Kidney glomerular epithelial cell (primary cell): ENCODE measurements at regions not wholly inside any gene's neighbourhood (a gene's known extent, or its start where the extent isn't known, plus 50 kb on each side); places are given as distances from the start of the nearest gene placed in this dataset.

Experiments used
- DNase-seq: peaks from one replicate; lab custom pipeline; 2025; lab: John Stamatoyannopoulos, UW

GRCh38 chr1:112040891-112041740 is 51.6 kb upstream of the KCND3 start:
- no peak for DNase-seq

DNA sequence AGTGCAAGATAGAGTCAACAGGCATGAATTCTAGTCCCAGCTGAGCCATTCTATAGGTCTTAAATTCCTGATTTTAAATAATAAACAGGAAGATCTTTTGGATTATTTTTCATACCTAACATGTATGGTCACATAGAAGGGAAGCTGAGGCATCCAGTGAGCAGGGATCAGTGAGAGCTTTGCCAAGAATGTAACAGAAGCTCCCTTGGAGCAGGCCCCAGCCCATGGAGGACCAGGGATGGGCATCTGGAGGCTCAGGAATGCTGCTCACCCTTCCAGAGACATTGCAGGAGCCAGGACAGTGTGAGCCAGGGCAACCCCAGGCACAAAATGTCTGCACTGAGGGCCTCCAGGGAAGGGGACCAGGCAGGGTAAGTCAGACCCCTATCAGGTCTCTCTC is 54.4 kb upstream of the KCND3 start:
- no peak for DNase-seq

DNA sequence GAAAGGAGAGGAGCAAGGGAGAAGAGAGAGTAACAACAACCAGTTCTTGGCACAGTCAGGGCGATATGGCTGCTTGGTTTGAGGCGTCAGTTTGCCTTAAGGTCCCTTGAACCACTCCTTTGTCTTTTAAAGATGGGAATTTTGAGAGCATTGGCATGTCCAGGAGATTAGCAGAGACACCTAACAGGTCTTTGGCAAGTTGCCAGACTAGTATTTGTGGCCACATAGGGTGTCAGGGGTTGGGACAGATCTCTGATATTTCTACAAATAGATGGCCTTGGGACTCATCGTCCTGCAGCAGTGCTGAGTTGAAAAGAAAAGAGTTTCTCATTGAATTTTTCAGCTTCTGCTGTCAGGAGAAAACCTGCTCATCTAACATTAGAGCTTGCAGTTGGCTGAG is 55.3 kb upstream of the KCND3 start:
- DNase-seq: no peak

DNA sequence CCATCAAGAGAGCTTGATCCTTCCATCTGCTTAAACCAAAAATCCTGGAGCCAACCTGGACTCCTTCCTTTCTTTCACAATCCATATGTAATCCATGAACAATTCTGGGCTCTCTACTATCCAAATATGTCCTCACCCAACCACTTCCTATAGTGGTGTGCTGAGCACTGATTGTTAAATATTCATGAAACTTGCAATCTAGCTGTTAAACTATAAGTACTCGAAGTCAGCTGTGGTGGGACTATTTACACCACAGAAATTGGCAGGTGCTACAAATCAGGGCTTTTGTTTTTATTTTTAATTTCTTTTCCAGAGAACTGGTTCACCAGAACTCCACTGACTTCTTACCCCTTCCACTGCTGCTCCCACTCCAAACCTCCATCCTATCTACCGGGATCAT is 57.2 kb upstream of the KCND3 start:
- no peak for DNase-seq

- no peak for DNase-seq
These were observed 59.0 kb upstream of the KCND3 start for GRCh38 chr1:112048421-112048820.

GRCh38 chr1:112054510-112054909 is 65.0 kb upstream of the KCND3 start:
- DNase-seq: no peak

- DNase-seq: no peak
These were observed 66.9 kb upstream of the KCND3 start for GRCh38 chr1:112056354-112056753.

DNA sequence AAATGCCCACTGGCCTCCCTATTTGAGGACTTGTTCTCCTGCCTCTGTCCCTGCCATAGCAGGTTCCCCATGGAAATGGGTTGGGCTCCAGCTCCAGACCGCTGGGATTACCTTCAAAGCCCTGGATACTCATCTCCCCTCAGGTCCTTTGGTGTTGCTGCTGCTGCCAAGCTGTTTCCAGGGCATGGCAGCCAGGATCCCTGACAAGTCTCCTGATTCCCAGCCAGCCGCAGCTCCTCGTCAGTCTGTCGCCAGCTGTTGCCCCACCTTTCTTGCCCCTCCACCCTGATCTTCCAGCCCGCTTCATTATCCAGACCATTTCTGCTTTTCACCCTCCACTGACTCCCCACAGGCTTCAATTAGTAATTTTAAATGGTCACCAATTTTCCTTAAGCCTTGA is 68.3 kb upstream of the KCND3 start:
- DNase-seq: no peak

DNA sequence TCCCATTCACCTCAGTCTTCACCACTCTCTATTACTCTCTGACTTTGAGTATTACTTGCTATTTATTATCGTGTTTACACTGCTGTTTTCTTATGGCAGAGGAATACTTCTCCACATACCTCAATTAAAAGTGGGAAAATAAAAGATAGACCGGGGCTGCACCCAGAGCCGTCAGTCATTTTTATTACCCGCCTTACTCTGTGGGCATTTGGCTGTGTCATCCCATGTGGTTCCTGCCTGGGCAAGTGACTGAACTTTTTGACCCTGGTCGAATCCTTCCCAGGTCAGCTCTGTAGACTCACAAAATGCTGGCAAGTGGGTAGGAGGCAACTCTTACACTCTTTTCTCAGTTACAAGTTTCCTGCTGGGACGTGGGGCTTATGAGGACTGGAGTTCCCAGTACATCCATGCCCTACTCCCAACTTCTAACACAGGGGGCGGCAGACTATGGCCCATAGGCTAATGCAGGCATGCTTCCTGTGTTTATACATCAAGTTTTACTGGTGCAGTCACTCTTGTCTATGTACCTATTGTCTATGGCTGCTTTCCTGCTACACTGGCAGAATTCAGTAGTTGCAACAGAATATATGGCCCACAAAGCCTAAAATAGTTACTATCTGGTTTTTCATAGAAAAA is 69.5 kb upstream of the KCND3 start:
- no peak for DNase-seq

- DNase-seq: no peak
These were observed 70.2 kb upstream of the KCND3 start for GRCh38 chr1:112059679-112060078.

DNA sequence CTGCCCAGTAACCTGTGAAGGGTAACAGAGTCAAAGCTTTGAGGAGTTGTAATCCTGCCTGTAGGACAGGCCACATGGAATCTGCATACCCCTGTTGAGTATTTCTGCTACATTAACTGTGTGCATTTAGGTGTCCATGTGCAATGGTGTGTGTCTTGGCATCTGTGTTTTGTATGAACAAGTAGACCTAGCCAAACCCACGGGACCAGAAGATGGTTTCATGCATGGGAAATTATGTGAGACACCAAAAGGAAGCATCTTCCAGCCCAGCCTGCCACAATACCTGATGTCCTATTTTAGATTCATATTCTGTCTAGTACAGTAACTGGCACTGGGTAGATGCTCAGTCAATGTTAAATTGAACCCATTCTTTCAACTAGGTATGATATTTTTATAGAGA is 70.8 kb upstream of the KCND3 start:
- no peak for DNase-seq

DNA sequence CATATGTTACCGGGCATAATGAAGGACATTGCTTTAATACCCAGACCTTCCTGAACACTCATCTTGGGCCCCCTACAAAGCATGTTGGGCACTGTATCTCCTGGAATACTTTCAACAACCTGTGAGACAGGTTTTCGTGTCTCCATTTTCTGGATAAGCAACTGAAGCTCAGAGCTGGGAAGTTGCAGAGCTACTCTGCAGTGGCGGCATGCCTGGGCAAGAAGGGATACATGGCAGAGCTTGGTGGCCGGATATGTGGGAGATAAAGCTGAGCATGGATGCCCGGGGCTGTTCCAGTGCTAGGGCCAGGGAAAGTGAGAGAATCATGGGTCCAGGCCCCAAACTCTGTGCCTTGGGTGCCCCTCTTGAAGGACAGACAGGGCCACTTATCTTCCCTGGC is 71.6 kb upstream of the KCND3 start:
- DNase-seq: no peak

- DNase-seq: no peak
These were observed 72.4 kb upstream of the KCND3 start for GRCh38 chr1:112061901-112062320.

DNA sequence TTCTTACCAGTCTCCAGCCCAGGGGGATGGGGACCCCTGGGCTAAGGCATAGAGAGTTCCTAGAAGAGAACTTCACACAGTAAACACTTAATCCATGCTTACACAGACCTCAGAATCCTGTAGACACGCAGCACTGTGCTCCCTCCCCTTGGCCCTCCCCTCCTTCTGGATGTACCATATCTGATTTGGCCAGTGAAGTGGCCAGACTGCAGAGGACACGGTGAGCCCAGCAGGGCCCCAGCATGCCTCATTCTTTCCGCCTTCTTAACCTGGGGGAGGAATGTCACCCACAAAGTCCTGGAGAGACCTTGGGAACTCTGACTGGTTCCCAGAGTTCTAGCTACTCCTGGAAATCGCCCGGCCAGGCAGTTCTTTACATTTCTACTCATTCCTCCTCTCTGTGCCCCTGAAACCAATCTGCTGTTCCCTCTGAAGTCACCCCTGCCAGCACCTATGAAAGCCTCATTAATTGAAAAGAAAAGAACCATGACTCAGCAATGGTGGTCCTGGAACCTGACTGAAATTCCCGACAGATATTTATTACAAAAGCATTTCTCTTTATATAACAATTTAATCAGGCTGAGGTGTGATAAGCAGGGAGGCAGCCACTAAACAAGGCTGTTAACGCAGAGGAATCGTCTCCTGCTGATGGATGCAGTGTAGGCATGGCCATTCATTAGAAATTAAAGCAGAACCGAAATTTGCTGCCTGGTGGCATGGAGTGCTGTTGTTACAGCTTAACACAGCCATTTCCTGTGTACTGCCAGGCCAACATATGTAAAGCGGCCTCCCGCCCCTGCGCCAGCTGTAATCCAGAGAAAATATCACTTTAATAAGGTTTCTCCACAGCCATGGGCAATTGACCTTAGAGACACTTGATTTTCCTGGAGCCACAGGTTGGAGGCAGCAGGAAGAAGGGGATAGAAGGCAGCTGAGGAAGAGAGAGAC is 74.6 kb upstream of the KCND3 start:
- DNase-seq: no peak

GRCh38 chr1:112067989-112068388 is 78.5 kb upstream of the KCND3 start:
- DNase-seq: no peak

GRCh38 chr1:112070677-112071076 is 81.2 kb upstream of the KCND3 start:
- no peak for DNase-seq

DNA sequence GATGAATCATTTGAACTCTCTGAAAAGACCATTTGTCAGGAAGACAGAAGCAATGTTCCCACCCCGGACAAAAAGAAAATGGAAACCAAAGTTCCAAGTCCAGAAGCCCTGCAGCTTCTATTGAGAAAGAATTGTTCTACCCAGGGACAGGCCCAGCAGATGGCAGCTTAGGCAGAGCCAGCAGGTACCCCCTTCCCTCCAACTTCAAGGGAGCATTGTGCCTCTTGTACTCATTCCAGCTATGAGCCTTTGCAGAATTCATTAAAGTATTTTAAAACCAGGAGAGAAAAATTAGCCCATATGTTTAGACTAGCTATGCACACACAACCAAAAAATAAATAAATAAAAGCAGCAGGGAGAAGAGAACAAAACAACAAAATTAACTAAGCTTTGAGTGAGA is 85.2 kb upstream of the KCND3 start:
- no peak for DNase-seq

GRCh38 chr1:112075566-112075965 is 86.1 kb upstream of the KCND3 start:
- no peak for DNase-seq

DNA sequence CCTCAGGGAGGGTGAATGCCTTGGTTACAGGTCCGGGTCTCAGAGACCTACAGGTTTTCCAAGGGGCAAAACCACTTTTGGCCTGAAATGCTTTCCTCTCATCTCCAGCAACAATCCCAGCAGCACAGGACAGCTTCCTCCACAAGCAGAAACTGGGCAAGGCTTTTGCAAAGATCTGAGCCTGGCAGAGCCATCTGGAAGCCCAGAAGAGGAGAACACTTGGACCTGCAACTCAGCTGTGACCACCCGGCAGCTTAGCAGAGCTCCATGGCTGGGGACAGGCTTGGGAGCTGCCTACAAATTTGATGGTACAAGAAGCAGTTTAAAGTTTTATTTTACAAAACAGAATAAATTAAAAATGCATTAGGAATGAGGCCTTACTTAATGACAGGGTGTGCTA is 90.0 kb upstream of the KCND3 start:
- no peak for DNase-seq

DNA sequence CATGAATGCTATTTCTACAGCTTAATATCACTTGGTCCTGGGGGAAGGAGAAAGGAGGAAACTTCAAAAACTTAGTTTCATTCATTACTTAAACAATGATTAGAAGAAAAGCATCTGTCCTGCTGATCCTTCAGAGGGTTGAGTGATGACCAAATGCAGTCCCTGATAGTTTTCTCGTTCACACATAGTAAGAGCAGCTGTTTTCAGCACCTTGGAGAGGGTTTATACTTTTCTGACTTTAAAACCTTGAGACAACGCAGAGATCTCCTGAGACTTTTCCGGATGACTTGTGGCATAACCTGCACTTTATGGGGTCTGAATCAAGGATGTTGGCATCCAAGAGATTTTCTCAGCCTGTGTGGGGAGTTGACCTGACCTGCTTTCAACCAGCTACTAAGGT is 94.0 kb upstream of the KCND3 start:
- DNase-seq: no peak

DNA sequence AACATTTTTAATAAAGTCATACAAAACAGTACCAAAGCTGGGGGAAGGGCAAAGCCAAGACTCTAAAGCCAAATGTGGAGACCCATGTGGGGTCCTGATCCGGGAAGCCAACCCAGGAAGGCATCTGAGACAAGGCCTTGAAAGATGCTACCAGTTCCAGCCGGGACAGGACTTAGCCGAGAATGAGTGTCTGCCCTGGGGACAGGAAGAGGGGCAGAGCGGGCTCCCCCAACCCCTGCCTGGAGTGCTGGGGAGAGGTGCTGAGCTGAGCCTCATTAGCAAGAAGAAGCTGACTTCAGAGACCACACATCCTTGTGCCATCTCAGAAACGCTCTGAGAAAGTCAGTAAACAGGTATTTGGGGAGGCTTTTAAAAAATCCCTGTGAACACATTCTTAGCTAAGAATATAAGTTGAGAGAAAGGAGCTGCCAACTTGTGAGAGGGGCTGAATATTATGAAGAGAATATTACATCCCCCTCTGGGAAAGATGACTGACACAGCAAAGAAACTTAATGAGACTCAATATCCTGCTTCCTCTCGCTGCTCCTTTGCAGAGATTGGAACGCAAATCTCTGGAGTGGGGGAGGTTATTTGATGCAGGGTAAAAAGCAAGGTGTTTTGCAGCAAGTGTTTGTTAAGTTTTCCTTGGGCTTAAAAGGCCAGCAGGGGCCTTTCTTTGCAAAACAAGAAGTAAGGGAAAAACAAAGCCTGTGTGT is 103.3 kb upstream of the KCND3 start:
- no peak for DNase-seq

- no peak for DNase-seq
These were observed 103.9 kb upstream of the KCND3 start for GRCh38 chr1:112093372-112093694.
